ENCODE measurements at regions not wholly inside any gene's neighbourhood (a gene's known extent, or its start where the extent isn't known, plus 50 kb on each side); places are given as distances from the start of the nearest gene placed in this dataset.

GRCh38 chr10:71072823-71073210 is 139.6 kb upstream of the UNC5B start:
- Histone ChIP-seq H3K36me3 (ENCODE audit: insufficient read depth, low read length) (no peaks in the 10 kb centered on the region), H3K4me3 (ENCODE audit: low read length) (no peak overlapping the region), H3K79me2 (ENCODE audit: low read length) (no peaks in the 10 kb centered on the region), H4K20me1 (ENCODE audit: insufficient read depth, low read depth, low read length) (no peaks in the 10 kb centered on the region), H3K9ac (ENCODE audit: low read length) (no peak overlapping the region), H3K4me2 (ENCODE audit: low read depth, low read length, poor library complexity, severe bottlenecking) (no peak overlapping the region), H3K4me1 (ENCODE audit: low read length) (no peaks in the 10 kb centered on the region), H3K9me3 (ENCODE audit: low read length) (no peaks in the 10 kb centered on the region), H3K9me2 (replicated peaks; ENCODE audit: insufficient read depth, low read length) (no peaks in the 10 kb centered on the region), H3K27me3 (ENCODE audit: low read length) (no peaks in the 10 kb centered on the region), H3K27ac (ENCODE audit: low read length) (no peak overlapping the region), H2AFZ (ENCODE audit: low read length) (no peak overlapping the region)
- no peak for DNase-seq

GRCh38 chr10:71073451-71074175 is 138.8 kb upstream of the UNC5B start:
- DNase-seq, result no peak

DNA sequence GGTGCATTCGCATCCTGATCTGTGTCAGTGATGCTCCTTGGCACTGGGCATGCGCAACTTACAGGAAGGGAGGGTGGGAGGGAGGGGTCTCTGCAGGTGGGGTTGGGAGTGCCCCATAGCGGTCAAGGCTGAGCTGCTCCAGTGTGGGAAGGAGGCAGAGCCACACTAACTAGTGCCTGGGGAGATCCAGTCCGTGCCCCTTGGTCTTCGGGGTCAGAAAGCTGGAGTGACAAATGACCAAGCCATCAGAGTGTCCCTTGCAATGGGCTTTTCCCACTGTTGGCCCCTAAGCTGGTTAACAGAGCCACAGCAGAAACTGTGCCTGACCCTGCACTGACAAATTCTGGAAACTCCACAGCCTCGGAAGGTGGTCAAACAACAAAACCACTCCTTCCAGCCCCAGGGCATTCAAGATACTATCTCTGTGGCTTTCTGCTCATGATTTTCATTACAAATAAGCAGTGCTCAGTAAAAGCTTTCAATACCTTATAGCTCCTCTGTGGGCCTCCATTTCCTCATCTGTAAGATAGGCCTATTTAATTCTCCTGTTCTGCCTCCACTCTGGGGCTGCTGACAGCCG is 138.1 kb upstream of the UNC5B start:
- no peak overlapping the region for H2AFZ ChIP-seq (ENCODE audit: low read length)
- H3K9me2 ChIP-seq (replicated peaks; ENCODE audit: insufficient read depth, low read length), result no peaks in the 10 kb centered on the region
- no peaks in the 10 kb centered on the region for H3K9me3 ChIP-seq (ENCODE audit: low read length)
- H3K4me3 ChIP-seq (ENCODE audit: low read length), result no peak overlapping the region
- H3K9ac ChIP-seq (ENCODE audit: low read length), result no peak overlapping the region
- H3K79me2 ChIP-seq (ENCODE audit: low read length), result no peaks in the 10 kb centered on the region
- H3K27me3 ChIP-seq (ENCODE audit: low read length), result no peaks in the 10 kb centered on the region
- H4K20me1 ChIP-seq (ENCODE audit: insufficient read depth, low read depth, low read length), result no peaks in the 10 kb centered on the region
- H3K4me1 ChIP-seq (ENCODE audit: low read length), result no peaks in the 10 kb centered on the region
- H3K27ac ChIP-seq (ENCODE audit: low read length), result no peak overlapping the region
- H3K36me3 ChIP-seq (ENCODE audit: insufficient read depth, low read length), result no peaks in the 10 kb centered on the region
- no peak overlapping the region for H3K4me2 ChIP-seq (ENCODE audit: low read depth, low read length, poor library complexity, severe bottlenecking)
- DNase-seq, result no peak

More at GRCh38 chr10:71073451-71074175, 138.8 kb upstream of the UNC5B start:
- no peak overlapping the region for H2AFZ ChIP-seq (ENCODE audit: low read length)
- H4K20me1 ChIP-seq (ENCODE audit: insufficient read depth, low read depth, low read length), result no peaks in the 10 kb centered on the region
- H3K4me3 ChIP-seq (ENCODE audit: low read length), result no peak overlapping the region
- H3K36me3 ChIP-seq (ENCODE audit: insufficient read depth, low read length), result no peaks in the 10 kb centered on the region
- no peak overlapping the region for H3K4me2 ChIP-seq (ENCODE audit: low read depth, low read length, poor library complexity, severe bottlenecking)
- H3K4me1 ChIP-seq (ENCODE audit: low read length), result no peaks in the 10 kb centered on the region
- no peaks in the 10 kb centered on the region for H3K79me2 ChIP-seq (ENCODE audit: low read length)
- no peak overlapping the region for H3K27ac ChIP-seq (ENCODE audit: low read length)
- no peak overlapping the region for H3K9ac ChIP-seq (ENCODE audit: low read length)
- H3K9me2 ChIP-seq (replicated peaks; ENCODE audit: insufficient read depth, low read length), result no peaks in the 10 kb centered on the region
- H3K9me3 ChIP-seq (ENCODE audit: low read length), result no peaks in the 10 kb centered on the region
- H3K27me3 ChIP-seq (ENCODE audit: low read length), result no peaks in the 10 kb centered on the region

DNA sequence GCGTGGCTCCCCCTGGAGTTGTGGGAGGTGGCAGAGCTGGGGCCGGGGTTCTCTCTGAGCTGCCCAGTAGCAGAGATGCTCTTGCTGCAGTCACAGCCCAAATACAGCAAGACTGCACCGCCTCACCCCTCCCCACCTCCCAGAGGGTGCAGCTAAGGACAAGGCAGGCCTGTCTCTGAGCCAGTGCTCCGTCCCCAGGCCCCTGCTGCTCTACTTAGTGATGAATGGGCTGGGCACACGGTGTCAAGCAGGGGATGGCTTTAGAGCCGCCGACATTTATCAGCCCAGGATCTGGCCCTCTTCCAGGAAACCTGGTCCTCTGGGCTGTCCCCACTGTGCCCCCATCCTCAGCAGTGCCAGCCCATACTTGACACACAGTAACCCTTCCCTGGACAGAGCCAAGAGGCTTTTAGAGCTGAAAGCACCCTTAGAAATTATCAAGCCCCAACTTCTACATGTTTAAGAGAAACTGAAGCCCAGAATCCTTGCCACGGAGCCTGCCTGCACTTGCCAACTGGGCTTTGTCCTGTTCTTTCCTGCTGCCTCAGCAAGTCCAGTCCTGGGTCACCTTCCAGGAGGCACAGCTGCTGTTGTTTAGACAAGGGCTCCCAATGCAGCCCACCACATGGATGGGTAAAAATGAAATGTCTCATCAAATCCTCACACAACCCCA is 137.1 kb upstream of the UNC5B start:
- H3K4me1 ChIP-seq (ENCODE audit: low read length), result no peaks in the 10 kb centered on the region
- no peaks in the 10 kb centered on the region for H3K9me2 ChIP-seq (replicated peaks; ENCODE audit: insufficient read depth, low read length)
- H3K79me2 ChIP-seq (ENCODE audit: low read length), result no peaks in the 10 kb centered on the region
- no peak overlapping the region for H3K4me3 ChIP-seq (ENCODE audit: low read length)
- no peak overlapping the region for H2AFZ ChIP-seq (ENCODE audit: low read length)
- no peaks in the 10 kb centered on the region for H3K9me3 ChIP-seq (ENCODE audit: low read length)
- no peak overlapping the region for H3K4me2 ChIP-seq (ENCODE audit: low read depth, low read length, poor library complexity, severe bottlenecking)
- H3K27ac ChIP-seq (ENCODE audit: low read length), result no peak overlapping the region
- H4K20me1 ChIP-seq (ENCODE audit: insufficient read depth, low read depth, low read length), result no peaks in the 10 kb centered on the region; the same call in 1 of the 2 replicates
- DNase-seq, result no peak
- no peaks in the 10 kb centered on the region for H3K27me3 ChIP-seq (ENCODE audit: low read length)
- H3K9ac ChIP-seq (ENCODE audit: low read length), result no peak overlapping the region
- no peaks in the 10 kb centered on the region for H3K36me3 ChIP-seq (ENCODE audit: insufficient read depth, low read length)

GRCh38 chr10:71075759-71076472 is 136.5 kb upstream of the UNC5B start:
- H3K9me3 ChIP-seq (ENCODE audit: low read length), result no peaks in the 10 kb centered on the region
- no peak for DNase-seq
- no peak overlapping the region for H3K27ac ChIP-seq (ENCODE audit: low read length)
- H3K9ac ChIP-seq (ENCODE audit: low read length), result no peak overlapping the region
- H3K9me2 ChIP-seq (replicated peaks; ENCODE audit: insufficient read depth, low read length), result no peaks in the 10 kb centered on the region
- H3K4me3 ChIP-seq (ENCODE audit: low read length), result no peak overlapping the region
- H3K27me3 ChIP-seq (ENCODE audit: low read length), result no peaks in the 10 kb centered on the region
- no peaks in the 10 kb centered on the region for H3K36me3 ChIP-seq (ENCODE audit: insufficient read depth, low read length)
- H3K4me2 ChIP-seq (ENCODE audit: low read depth, low read length, poor library complexity, severe bottlenecking), result no peak overlapping the region
- no peaks in the 10 kb centered on the region for H3K4me1 ChIP-seq (ENCODE audit: low read length)
- no peak overlapping the region for H2AFZ ChIP-seq (ENCODE audit: low read length)
- no peaks in the 10 kb centered on the region; the same call in 1 of the 2 replicates for H4K20me1 ChIP-seq (ENCODE audit: insufficient read depth, low read depth, low read length)
- H3K79me2 ChIP-seq (ENCODE audit: low read length), result no peaks in the 10 kb centered on the region

DNA sequence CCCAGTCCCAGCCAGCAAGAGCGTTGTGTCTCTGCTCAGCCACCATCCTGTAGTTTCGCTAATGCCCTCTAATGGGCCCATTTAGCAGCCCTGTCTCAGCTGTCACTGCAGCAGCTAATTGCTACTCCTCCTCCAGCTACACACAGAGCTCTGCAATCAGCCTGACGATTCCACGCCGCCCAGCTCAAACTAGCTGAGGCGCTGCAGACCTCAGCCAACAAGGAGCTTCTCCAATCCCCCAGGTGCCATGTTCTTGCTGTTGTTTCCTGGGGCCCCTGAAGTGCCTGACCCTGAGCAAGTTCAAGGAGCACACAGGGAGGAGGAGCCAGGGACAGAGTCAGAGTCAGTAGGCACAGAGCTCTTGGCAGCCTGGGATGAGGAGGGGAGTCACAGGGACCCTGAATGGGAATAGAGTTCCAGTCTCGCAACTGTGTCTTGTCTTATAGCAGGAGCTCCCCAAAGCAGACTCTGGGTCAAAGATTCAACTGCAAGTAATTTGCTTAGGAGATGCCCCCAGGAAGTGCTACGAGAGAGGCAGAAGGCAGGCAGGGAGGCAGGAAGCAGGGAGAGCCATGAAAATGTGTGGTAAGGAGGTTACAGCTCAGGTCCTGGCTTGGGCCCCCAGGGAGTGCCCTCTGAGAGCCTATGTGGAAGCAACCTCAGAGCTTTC is 135.8 kb upstream of the UNC5B start:
- Histone ChIP-seq H3K79me2 (ENCODE audit: low read length) (no peaks in the 10 kb centered on the region), H3K27ac (ENCODE audit: low read length) (no peak overlapping the region), H2AFZ (ENCODE audit: low read length) (no peak overlapping the region), H3K9me2 (replicated peaks; ENCODE audit: insufficient read depth, low read length) (no peaks in the 10 kb centered on the region), H3K9me3 (ENCODE audit: low read length) (no peaks in the 10 kb centered on the region), H3K36me3 (ENCODE audit: insufficient read depth, low read length) (no peaks in the 10 kb centered on the region), H3K4me3 (ENCODE audit: low read length) (no peak overlapping the region), H3K4me1 (ENCODE audit: low read length) (no peaks in the 10 kb centered on the region), H3K9ac (ENCODE audit: low read length) (no peak overlapping the region), H3K4me2 (ENCODE audit: low read depth, low read length, poor library complexity, severe bottlenecking) (no peak overlapping the region), H3K27me3 (ENCODE audit: low read length) (no peaks in the 10 kb centered on the region), H4K20me1 (ENCODE audit: insufficient read depth, low read depth, low read length) (no peaks in the 10 kb centered on the region; the same call in 1 of the 2 replicates)
- no peak for DNase-seq

- Histone ChIP-seq H3K79me2 (ENCODE audit: low read length) (no peaks in the 10 kb centered on the region), H3K4me1 (ENCODE audit: low read length) (no peaks in the 10 kb centered on the region), H3K9me3 (ENCODE audit: low read length) (no peaks in the 10 kb centered on the region), H4K20me1 (ENCODE audit: insufficient read depth, low read depth, low read length) (no peaks in the 10 kb centered on the region; the same call in 1 of the 2 replicates), H3K9me2 (replicated peaks; ENCODE audit: insufficient read depth, low read length) (no peaks in the 10 kb centered on the region), H3K36me3 (ENCODE audit: insufficient read depth, low read length) (no peaks in the 10 kb centered on the region), H3K4me2 (ENCODE audit: low read depth, low read length, poor library complexity, severe bottlenecking) (no peak overlapping the region), H3K4me3 (ENCODE audit: low read length) (no peak overlapping the region), H3K9ac (ENCODE audit: low read length) (no peak overlapping the region), H3K27ac (ENCODE audit: low read length) (no peak overlapping the region), H2AFZ (ENCODE audit: low read length) (no peak overlapping the region), H3K27me3 (ENCODE audit: low read length) (no peaks in the 10 kb centered on the region)
- no peak for DNase-seq
Measured at GRCh38 chr10:71077143-71077581, 135.2 kb upstream of the UNC5B start.

Measured in Karpas-422 (cell line).